ENCODE measurements at regions not wholly inside any gene's neighbourhood (a gene's known extent, or its start where the extent isn't known, plus 50 kb on each side); places are given as distances from the start of the nearest gene placed in this dataset.
A peak's percentile ranks its signal among the peaks of the same experiment; 100 is the strongest.

DNA sequence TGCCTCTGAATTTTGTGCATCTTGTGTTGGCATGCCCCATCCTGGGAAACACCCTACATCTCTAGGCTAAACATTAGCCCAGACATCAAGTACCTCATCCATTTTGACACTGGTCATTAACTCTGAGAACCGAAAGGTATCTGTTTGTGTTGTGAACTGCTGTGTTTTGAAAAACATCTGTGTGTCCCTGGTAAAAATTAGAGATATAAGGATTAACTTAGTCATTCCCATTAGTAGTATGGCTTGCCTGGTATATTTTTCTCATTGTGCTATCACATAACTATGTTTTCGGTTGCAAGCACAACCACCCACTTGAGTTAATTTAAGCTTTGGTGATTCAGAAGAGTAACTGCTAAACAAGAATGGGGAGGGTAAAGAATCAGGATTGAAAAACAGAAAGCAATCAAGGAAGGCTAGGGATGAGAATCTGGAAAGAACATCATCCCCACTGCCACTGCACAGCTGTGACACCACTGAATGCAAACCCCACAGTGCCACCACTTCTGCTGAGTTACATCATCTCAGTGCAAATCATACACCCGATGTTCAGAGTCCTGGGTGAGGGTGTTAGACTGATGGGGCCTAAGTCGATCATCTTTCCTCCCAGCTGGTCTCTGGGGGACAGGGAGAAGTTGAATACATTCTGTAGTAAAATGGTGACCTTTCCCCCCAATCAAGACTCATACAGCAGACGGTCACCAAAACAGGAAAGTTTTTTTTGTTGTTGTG, 234.0 kb downstream of the EPHA4 start:
- TF ChIP-seq NFYB (CRISPR knock-in tag; conservative IDR thresholded peaks at IDR 0.05; ENCODE audit: low read depth), result no peak
- TF ChIP-seq, protein P1, sequence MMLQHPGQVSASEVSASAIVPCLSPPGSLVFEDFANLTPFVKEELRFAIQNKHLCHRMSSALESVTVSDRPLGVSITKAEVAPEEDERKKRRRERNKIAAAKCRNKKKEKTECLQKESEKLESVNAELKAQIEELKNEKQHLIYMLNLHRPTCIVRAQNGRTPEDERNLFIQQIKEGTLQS (CRISPR knock-in tag; conservative IDR thresholded peaks at IDR 0.05), result no peak
- no peak for TF ChIP-seq NFATC4 (CRISPR knock-in tag; IDR thresholded peaks at IDR 0.05)
- TF ChIP-seq FOXK1 (CRISPR knock-in tag; IDR thresholded peaks at IDR 0.05), result no peak
- TF ChIP-seq RELA (CRISPR knock-in tag; IDR thresholded peaks at IDR 0.05; ENCODE audit: borderline replicate concordance), result no peak
- TF ChIP-seq, protein P2, sequence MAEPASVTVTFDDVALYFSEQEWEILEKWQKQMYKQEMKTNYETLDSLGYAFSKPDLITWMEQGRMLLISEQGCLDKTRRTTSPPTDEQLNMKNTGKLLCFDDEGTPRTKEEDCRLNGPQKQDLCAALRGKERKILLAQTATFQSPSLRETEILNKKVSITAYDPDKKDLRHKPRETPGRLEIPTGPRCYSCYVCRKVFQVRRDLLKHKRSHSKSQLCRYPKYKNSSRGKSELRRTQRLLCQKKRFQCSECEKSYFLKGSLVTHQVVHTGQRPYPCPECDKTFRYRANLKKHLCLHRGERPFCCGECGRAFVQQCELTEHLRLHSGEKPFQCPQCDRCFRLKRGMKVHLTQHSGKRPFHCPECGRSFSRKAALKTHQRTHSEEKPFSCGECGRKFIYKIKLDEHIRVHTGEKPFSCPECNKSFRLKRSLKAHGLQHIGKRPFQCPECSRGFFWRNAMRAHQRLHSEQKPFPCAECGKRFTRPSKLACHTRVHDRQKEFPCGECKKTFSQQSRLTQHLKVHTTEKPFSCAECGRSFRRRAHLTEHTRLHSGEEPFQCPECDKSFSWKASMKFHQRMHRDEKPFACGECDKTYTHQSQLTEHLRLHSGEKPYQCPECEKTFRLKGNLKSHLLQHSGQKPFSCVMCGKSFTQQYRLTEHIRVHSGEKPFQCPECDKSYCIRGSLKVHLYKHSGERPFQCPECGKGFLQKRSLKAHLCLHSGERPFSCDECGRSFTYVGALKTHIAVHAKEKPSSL (CRISPR knock-in tag; conservative IDR thresholded peaks at IDR 0.05), result no peak
- TF ChIP-seq IRF1 (CRISPR knock-in tag; IDR thresholded peaks at IDR 0.05), result no peak
- TF ChIP-seq IRF2 (CRISPR knock-in tag; IDR thresholded peaks at IDR 0.05; ENCODE audit: borderline replicate concordance, low read depth), result no peak
- TF ChIP-seq, protein P3, sequence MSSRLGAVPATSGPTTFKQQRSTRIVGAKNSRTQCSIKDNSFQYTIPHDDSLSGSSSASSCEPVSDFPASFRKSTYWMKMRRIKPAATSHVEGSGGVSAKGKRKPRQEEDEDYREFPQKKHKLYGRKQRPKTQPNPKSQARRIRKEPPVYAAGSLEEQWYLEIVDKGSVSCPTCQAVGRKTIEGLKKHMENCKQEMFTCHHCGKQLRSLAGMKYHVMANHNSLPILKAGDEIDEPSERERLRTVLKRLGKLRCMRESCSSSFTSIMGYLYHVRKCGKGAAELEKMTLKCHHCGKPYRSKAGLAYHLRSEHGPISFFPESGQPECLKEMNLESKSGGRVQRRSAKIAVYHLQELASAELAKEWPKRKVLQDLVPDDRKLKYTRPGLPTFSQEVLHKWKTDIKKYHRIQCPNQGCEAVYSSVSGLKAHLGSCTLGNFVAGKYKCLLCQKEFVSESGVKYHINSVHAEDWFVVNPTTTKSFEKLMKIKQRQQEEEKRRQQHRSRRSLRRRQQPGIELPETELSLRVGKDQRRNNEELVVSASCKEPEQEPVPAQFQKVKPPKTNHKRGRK (CRISPR knock-in tag; IDR thresholded peaks at IDR 0.05; ENCODE audit: borderline replicate concordance), result no peak
- ChIA-PET CTCF (no interaction called here), POLR2A (no interaction called here)
- no peaks in the 10 kb centered on the region for H3K36me3 Mint-ChIP-seq
- ATAC-seq, result no peak
- no peak overlapping the region for H3K4me3 Mint-ChIP-seq
- no peak for DNase-seq (ENCODE audit: low spot score)
- no peak overlapping the region for H3K27ac Mint-ChIP-seq
- no peaks in the 10 kb centered on the region for H3K27me3 Mint-ChIP-seq (ENCODE audit: low read depth)
- no peaks in the 10 kb centered on the region for H3K4me1 Mint-ChIP-seq
- H3K9me3 Mint-ChIP-seq, result no peaks in the 10 kb centered on the region

DNA sequence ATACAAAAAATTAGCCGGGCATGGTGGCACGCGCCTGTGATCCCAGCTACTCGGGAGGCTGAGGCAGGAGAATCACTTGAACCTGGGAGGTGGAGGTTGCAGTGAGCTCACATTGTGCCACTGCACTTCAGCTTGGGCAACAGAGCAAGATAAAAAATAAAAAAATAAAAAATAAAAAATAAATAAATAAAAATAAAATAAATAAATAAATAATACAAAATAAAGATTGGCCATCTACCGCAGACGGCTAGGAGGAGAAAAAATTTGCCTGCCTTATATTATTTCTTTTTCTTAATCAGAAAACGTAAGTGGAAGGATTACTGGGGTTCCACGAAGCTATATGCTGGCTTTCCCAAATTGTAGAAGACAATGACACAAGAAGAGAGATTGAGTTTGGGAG, 229.7 kb downstream of the EPHA4 start:
- no peak overlapping the region for H3K27ac Mint-ChIP-seq
- H3K9me3 Mint-ChIP-seq, result peaks cover 3% of the 10 kb centered on the region; the same call in 1 of the 2 replicates
- no peaks in the 10 kb centered on the region for H3K27me3 Mint-ChIP-seq (ENCODE audit: low read depth)
- CTCF ChIA-PET, result no interaction called here
- no peak overlapping the region for H3K4me3 Mint-ChIP-seq
- ATAC-seq, result no peak
- no peak for DNase-seq (ENCODE audit: low spot score)
- POLR2A ChIA-PET, result no interaction called here
- peaks cover 6% of the 10 kb centered on the region for H3K4me1 Mint-ChIP-seq
- H3K36me3 Mint-ChIP-seq, result no peaks in the 10 kb centered on the region
- peak; percentile 91 for TF ChIP-seq HMGA2 (CRISPR knock-in tag; IDR thresholded peaks at IDR 0.05)
- TF ChIP-seq, protein P4, sequence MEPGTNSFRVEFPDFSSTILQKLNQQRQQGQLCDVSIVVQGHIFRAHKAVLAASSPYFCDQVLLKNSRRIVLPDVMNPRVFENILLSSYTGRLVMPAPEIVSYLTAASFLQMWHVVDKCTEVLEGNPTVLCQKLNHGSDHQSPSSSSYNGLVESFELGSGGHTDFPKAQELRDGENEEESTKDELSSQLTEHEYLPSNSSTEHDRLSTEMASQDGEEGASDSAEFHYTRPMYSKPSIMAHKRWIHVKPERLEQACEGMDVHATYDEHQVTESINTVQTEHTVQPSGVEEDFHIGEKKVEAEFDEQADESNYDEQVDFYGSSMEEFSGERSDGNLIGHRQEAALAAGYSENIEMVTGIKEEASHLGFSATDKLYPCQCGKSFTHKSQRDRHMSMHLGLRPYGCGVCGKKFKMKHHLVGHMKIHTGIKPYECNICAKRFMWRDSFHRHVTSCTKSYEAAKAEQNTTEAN (CRISPR knock-in tag; IDR thresholded peaks at IDR 0.05), result no peak

GRCh38 chr2:221343524-221343923, 228.6 kb downstream of the EPHA4 start:
- POLR2A ChIA-PET, result no interaction called here
- no peaks in the 10 kb centered on the region for H3K36me3 Mint-ChIP-seq

More at GRCh38 chr2:221343524-221343923, 228.6 kb downstream of the EPHA4 start:
- Mint-ChIP-seq H3K27ac (no peak overlapping the region), H3K27me3 (ENCODE audit: low read depth) (no peaks in the 10 kb centered on the region), H3K4me3 (no peak overlapping the region), H3K4me1 (peaks cover 6% of the 10 kb centered on the region), H3K9me3 (peaks cover 3% of the 10 kb centered on the region; the same call in 1 of the 2 replicates)
- TF ChIP-seq ZNF138 (CRISPR knock-in tag; conservative IDR thresholded peaks at IDR 0.05) (no peak), E2F5 (CRISPR knock-in tag; IDR thresholded peaks at IDR 0.05) (no peak), SMAD3 (CRISPR knock-in tag; IDR thresholded peaks at IDR 0.05; ENCODE audit: borderline replicate concordance) (no peak), TP53 (CRISPR knock-in tag; IDR thresholded peaks at IDR 0.05) (no peak), ZBTB21 (CRISPR knock-in tag; IDR thresholded peaks at IDR 0.05; ENCODE audit: borderline replicate concordance) (no peak), NFYB (CRISPR knock-in tag; conservative IDR thresholded peaks at IDR 0.05; ENCODE audit: low read depth) (no peak)
- TF ChIP-seq, protein P1 (CRISPR knock-in tag; conservative IDR thresholded peaks at IDR 0.05), result no peak
- TF ChIP-seq, protein P5, sequence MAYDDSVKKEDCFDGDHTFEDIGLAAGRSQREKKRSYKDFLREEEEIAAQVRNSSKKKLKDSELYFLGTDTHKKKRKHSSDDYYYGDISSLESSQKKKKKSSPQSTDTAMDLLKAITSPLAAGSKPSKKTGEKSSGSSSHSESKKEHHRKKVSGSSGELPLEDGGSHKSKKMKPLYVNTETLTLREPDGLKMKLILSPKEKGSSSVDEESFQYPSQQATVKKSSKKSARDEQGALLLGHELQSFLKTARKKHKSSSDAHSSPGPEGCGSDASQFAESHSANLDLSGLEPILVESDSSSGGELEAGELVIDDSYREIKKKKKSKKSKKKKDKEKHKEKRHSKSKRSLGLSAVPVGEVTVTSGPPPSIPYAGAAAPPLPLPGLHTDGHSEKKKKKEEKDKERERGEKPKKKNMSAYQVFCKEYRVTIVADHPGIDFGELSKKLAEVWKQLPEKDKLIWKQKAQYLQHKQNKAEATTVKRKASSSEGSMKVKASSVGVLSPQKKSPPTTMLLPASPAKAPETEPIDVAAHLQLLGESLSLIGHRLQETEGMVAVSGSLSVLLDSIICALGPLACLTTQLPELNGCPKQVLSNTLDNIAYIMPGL (CRISPR knock-in tag; IDR thresholded peaks at IDR 0.05), result no peak
- CTCF ChIA-PET, result no interaction called here
- no peak for ATAC-seq
- DNase-seq (ENCODE audit: low spot score), result no peak

Data from WTC11 (cell line).